ENCODE measurements at regions not wholly inside any gene's neighbourhood (a gene's known extent, or its start where the extent isn't known, plus 50 kb on each side); places are given as distances from the start of the nearest gene placed in this dataset.
A peak's percentile ranks its signal among the peaks of the same experiment; 100 is the strongest.

- TF ChIP-seq RAD21 (IDR thresholded peaks at IDR 0.05 in 1 of 2, conservative IDR thresholded peaks at IDR 0.05 in 1 of 2; ENCODE audit: low read depth in 2 of 2, low read length in 2 of 2) (peak; percentile 10 to 15; a peak in 2 of 4 replicates), SP1 (IDR thresholded peaks at IDR 0.05; ENCODE audit: low read depth, low read length) (peak; percentile 85; the same call in 1 of the 2 replicates), TBP (IDR thresholded peaks at IDR 0.05; ENCODE audit: low read depth, low read length) (peak; percentile 35; the same call in 1 of the 2 replicates), FOSL1 (IDR thresholded peaks at IDR 0.05; ENCODE audit: insufficient read depth, low read depth, low read length) (no peak), YY1 (IDR thresholded peaks at IDR 0.05; ENCODE audit: low read depth, low read length) (0 out of 2 replicates have a peak, but pooled peaks have one; percentile 18), ASH2L (IDR thresholded peaks at IDR 0.05; ENCODE audit: low read length) (no peak), NRF1 (IDR thresholded peaks at IDR 0.05; ENCODE audit: low read depth, low read length) (no peak), HDAC2 (IDR thresholded peaks at IDR 0.05; ENCODE audit: borderline replicate concordance in 1 of 2, low read depth in 2 of 2, low read length in 2 of 2) (peak in 1 of 2 experiments; percentile 94; a peak in 1 of 4 replicates), BACH1 (IDR thresholded peaks at IDR 0.05; ENCODE audit: low read length) (peak; percentile 64; the same call in 1 of the 2 replicates), BRCA1 (IDR thresholded peaks at IDR 0.05; ENCODE audit: low read depth, low read length) (no peak), EGR1 (IDR thresholded peaks at IDR 0.05; ENCODE audit: borderline replicate concordance, low read depth, low read length) (0 out of 2 replicates have a peak, but pooled peaks have one; percentile 32), TAF1 (IDR thresholded peaks at IDR 0.05; ENCODE audit: low read depth, low read length) (peak; percentile 18; the same call in 1 of the 2 replicates)
These were observed 116.2 kb downstream of the SMIM20 start (continued) for GRCh38 chr4:26030260-26030667.

Measured in H1 (cell line).